DND-41 (cell line): ENCODE measurements at regions not wholly inside any gene's neighbourhood (a gene's known extent, or its start where the extent isn't known, plus 50 kb on each side); places are given as distances from the start of the nearest gene placed in this dataset.

Experiments
- ATAC-seq: fragments of 200-7000 bp; cut with Tn5 transposase; 3 replicates; pipeline ENCODE4 v1.9.1; 2021; ENCODE audit warnings: low read depth; ENCODE audit not compliant: insufficient read depth
- DNase-seq: peaks from one replicate; pipeline ENCODE4 v3.0.0-alpha.2; 2020
- H2AFZ ChIP-seq: 2 replicates; pipeline ENCODE4 v1.6.0; 2012; ENCODE audit warnings: low read depth, low read length
- H3K27ac ChIP-seq: 2 replicates; pipeline ENCODE4 v1.5.1; 2012; ENCODE audit warnings: low read length, inconsistent platforms
- H3K27me3 ChIP-seq: fragments of 200-600 bp; sonication (generic); 2 replicates; pipeline ENCODE4 v1.6.0; 2012; ENCODE audit warnings: low read length, mild to moderate bottlenecking, inconsistent platforms; ENCODE audit not compliant: insufficient read depth, poor library complexity
- H3K36me3 ChIP-seq: 2 replicates; pipeline ENCODE4 v1.5.1; 2012; ENCODE audit warnings: low read length, inconsistent platforms; ENCODE audit not compliant: insufficient read depth
- H3K4me1 ChIP-seq: 2 replicates; pipeline ENCODE4 v1.5.1; 2012; ENCODE audit warnings: mild to moderate bottlenecking, low read length; ENCODE audit not compliant: insufficient read depth
- H3K4me2 ChIP-seq: 2 replicates; pipeline ENCODE4 v1.6.0; 2012; ENCODE audit warnings: mild to moderate bottlenecking, moderate library complexity, low read length, inconsistent platforms; ENCODE audit not compliant: insufficient read depth
- H3K4me3 ChIP-seq, 2 experiments: fragments of 200-600 bp in 1 of 2; shearing (Covaris generic) in 1 of 2; 2 replicates each; pipeline ENCODE4 v1.5.1; 2012 to 2016; ENCODE audit warnings: inconsistent platforms in 2 of 2, low read length in 2 of 2, mild to moderate bottlenecking in 2 of 2, low read depth in 1 of 2, moderate library complexity in 1 of 2
- H3K79me2 ChIP-seq: 2 replicates; pipeline ENCODE4 v1.6.0; 2012; ENCODE audit warnings: low read length, inconsistent platforms; ENCODE audit not compliant: insufficient read depth
- H3K9ac ChIP-seq: 2 replicates; pipeline ENCODE4 v1.6.0; 2012; ENCODE audit warnings: low read depth, mild to moderate bottlenecking, inconsistent platforms, low read length, moderate library complexity
- H3K9me3 ChIP-seq: 2 replicates; pipeline ENCODE4 v1.5.1; 2012; ENCODE audit warnings: low read length, moderate library complexity, mild to moderate bottlenecking, inconsistent platforms; ENCODE audit not compliant: insufficient read depth, severe bottlenecking
- H4K20me1 ChIP-seq: 2 replicates; pipeline ENCODE4 v1.6.0; 2012; ENCODE audit warnings: low read length; ENCODE audit not compliant: insufficient read depth
- CTCF ChIP-seq: IDR thresholded peaks from 2 replicates; pipeline ENCODE4 v1.5.1; 2012; ENCODE audit warnings: borderline replicate concordance, low read length, moderate library complexity, mild to moderate bottlenecking; ENCODE audit not compliant: poor library complexity, severe bottlenecking; ENCODE audit errors: extremely low read depth
- EZH2 ChIP-seq: IDR thresholded peaks from 3 replicates; pipeline ENCODE4 v1.6.1; 2012; ENCODE audit warnings: borderline replicate concordance, low read depth, mild to moderate bottlenecking, moderate library complexity, low read length, inconsistent platforms; ENCODE audit not compliant: severe bottlenecking

GRCh38 chr5:167665841-167666375 lies 625.5 kb upstream of the WWC1 start:
- H3K4me1 ChIP-seq, result no peaks in the 10 kb centered on the region
- no peaks in the 10 kb centered on the region for H3K79me2 ChIP-seq
- no peak overlapping the region for H3K9ac ChIP-seq
- no peaks in the 10 kb centered on the region for H4K20me1 ChIP-seq
- TF ChIP-seq EZH2, result no peak
- TF ChIP-seq CTCF, result no peak
- DNase-seq (no peak), ATAC-seq (no peak)
- H3K36me3 ChIP-seq, result no peaks in the 10 kb centered on the region
- H3K27ac ChIP-seq, result no peak overlapping the region
- no peaks in the 10 kb centered on the region for H3K27me3 ChIP-seq
- no peaks in the 10 kb centered on the region for H3K9me3 ChIP-seq
- no peak overlapping the region for H3K4me3 ChIP-seq
- no peak overlapping the region for H3K4me2 ChIP-seq
- H2AFZ ChIP-seq, result no peak overlapping the region

- TF ChIP-seq CTCF, result no peak
- no peak for TF ChIP-seq EZH2
- H3K79me2 ChIP-seq, result no peaks in the 10 kb centered on the region
- H3K27me3 ChIP-seq, result no peaks in the 10 kb centered on the region
- ATAC-seq (no peak), DNase-seq (no peak)
- no peak overlapping the region for H3K9ac ChIP-seq
- no peaks in the 10 kb centered on the region for H4K20me1 ChIP-seq
- H3K4me1 ChIP-seq, result no peaks in the 10 kb centered on the region
- no peaks in the 10 kb centered on the region for H3K9me3 ChIP-seq
- H3K4me2 ChIP-seq, result no peak overlapping the region
- no peak overlapping the region for H2AFZ ChIP-seq
- H3K36me3 ChIP-seq, result no peaks in the 10 kb centered on the region
- no peak overlapping the region for H3K4me3 ChIP-seq
- no peak overlapping the region for H3K27ac ChIP-seq
Observed at GRCh38 chr5:167671176-167671575, 620.3 kb upstream of the WWC1 start.

- no peak for TF ChIP-seq CTCF
- TF ChIP-seq EZH2, result no peak
- Histone ChIP-seq H3K9me3 (no peaks in the 10 kb centered on the region), H3K27me3 (no peaks in the 10 kb centered on the region), H4K20me1 (no peaks in the 10 kb centered on the region), H3K27ac (no peak overlapping the region), H3K9ac (no peak overlapping the region), H3K4me2 (no peak overlapping the region), H3K36me3 (no peaks in the 10 kb centered on the region), H3K4me3 (no peak overlapping the region), H3K4me1 (no peaks in the 10 kb centered on the region), H3K79me2 (no peaks in the 10 kb centered on the region), H2AFZ (no peak overlapping the region)
- ATAC-seq, result no peak
- DNase-seq, result no peak
Observed at GRCh38 chr5:167673942-167674341, 617.5 kb upstream of the WWC1 start.

- DNase-seq (no peak), ATAC-seq (no peak)
- Histone ChIP-seq H3K4me3 (no peak overlapping the region), H4K20me1 (no peaks in the 10 kb centered on the region), H3K36me3 (no peaks in the 10 kb centered on the region), H3K9ac (no peak overlapping the region), H3K79me2 (no peaks in the 10 kb centered on the region), H3K4me2 (no peak overlapping the region), H2AFZ (no peak overlapping the region), H3K9me3 (no peaks in the 10 kb centered on the region), H3K27me3 (no peaks in the 10 kb centered on the region), H3K4me1 (no peaks in the 10 kb centered on the region), H3K27ac (no peak overlapping the region)
- TF ChIP-seq CTCF (no peak), EZH2 (no peak)
Observed at GRCh38 chr5:167678481-167678880, 613.0 kb upstream of the WWC1 start.
